SU-DHL-6 (cell line): ENCODE measurements at regions not wholly inside any gene's neighbourhood (a gene's known extent, or its start where the extent isn't known, plus 50 kb on each side); places are given as distances from the start of the nearest gene placed in this dataset.

Experiments used
- CTCF ChIP-seq: fragments of 200-600 bp; sonication (generic); IDR thresholded peaks from one replicate; pipeline ENCODE4 v1.5.1; 2017; ENCODE audit warnings: antibody characterized with exemption, mild to moderate bottlenecking, low read length, moderate library complexity; ENCODE audit not compliant: insufficient read depth, poor library complexity, severe bottlenecking
- EZH2phosphoT487 ChIP-seq: fragments of 200-600 bp; sonication (generic), shearing (Covaris generic); conservative IDR thresholded peaks from 2 replicates; pipeline ENCODE4 v1.6.1; 2018; ENCODE audit warnings: mild to moderate bottlenecking, antibody characterized with exemption, low read length, moderate library complexity, mixed read lengths

- TF ChIP-seq CTCF (no peak), EZH2phosphoT487 (no peak)
These were observed 632.1 kb upstream of the AADAT start for GRCh38 chr4:170721812-170722373.
